GM21737 (cell line): ENCODE measurements at regions not wholly inside any gene's neighbourhood (a gene's known extent, or its start where the extent isn't known, plus 50 kb on each side); places are given as distances from the start of the nearest gene placed in this dataset.

Experiments used
- ATAC-seq: cut with Tn5 transposase; IDR thresholded peaks from one replicate; pipeline ENCODE4 v1.9.1; 2021; ENCODE audit warnings: mild to moderate bottlenecking, moderate library complexity; ENCODE audit not compliant: unreplicated experiment

DNA sequence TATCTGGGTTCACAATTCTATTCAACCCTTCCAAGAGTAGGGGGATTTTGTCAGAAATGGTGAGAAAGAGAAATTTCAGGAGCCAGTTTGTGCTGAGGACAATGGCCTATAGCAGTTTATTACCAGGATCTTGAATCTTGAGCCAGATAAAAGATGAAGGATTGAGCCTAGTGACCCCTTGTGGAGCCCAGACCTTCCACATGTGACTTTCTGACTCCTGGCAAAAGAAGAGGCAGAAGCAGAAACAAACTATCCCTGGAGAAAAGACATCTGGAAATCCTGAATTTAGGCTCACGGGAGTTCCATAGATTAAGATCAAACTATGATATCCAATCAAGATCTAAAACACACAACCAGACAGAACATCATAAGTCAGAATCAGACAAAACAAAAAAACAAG lies 60.9 kb upstream of the CHRM2 start:
- ATAC-seq = no peak

DNA sequence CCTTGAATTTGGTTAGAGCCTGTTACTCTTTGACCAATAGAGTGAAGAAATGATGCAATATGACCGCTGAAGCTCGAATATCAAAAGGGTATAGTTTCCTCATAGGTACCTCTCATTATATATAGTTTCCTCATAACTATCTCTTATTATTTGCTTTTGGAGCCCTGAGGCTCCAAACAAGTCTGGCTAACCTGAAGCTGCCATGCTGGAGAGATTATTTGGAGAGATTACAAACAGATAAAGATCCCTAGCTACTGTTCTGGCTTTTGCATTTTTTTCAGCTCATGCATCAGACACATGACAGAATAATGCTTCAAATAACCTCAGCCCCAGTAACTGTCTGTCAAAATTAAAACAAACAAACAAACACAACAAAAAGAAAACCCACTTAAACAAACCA lies 65.4 kb upstream of the CHRM2 start:
- ATAC-seq = no peak

DNA sequence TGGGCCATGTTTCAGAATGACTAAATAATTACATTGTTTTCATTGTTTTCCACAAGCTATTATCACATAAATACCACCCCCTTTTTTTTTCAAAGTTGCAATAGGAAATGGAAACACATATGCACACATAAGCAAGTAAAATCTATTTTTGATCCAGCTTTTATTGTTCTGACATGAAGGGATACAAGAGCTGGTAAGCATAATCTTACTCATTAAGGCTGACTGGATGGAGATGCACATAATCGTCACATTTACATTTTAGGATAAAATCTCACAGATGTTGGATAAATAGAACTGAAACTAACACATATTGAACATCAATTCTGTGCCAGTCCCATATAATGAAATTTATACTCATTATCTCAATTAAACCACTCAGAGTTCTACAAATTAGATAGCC lies 84.5 kb upstream of the CHRM2 start:
- ATAC-seq = no peak

DNA sequence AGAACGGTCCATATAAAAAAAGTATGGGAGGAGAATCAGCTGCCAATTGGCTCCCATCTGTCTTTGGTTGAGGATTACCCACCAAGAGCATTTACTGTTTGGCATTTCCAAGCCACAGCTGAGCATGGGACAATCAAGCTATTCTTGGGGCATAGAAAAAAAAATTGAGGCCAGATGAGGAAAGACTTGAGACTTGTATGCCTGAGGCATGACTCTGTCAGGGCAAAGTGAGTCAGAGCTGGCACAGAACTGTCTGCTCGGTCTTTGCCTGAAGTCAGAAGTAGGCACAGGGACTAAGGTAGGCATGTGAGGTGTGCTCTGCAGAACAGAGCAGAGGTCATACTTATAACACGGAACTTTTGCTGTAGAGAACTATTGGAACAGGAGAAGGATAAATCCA lies 126.5 kb upstream of the CHRM2 start:
- no peak for ATAC-seq

DNA sequence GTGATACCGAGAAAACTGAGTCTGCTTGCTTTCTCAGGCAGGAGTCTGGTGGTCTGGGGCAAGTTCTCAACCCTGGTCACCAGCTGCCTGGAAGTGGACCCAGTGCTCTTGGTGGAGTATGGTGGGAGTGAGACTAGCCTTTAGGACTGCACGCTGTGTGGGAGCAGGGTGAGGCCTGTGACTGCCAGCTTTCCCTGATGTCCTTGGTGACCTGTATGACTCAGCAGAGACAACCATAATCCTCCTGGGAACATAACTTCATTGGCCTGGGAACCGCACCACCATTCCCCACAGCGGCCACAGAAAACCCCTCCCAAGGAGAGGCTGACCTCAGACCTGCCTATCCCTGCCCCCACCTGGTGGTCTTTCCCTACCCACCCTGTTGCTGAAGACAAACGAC lies 139.5 kb upstream of the CHRM2 start:
- no peak for ATAC-seq

DNA sequence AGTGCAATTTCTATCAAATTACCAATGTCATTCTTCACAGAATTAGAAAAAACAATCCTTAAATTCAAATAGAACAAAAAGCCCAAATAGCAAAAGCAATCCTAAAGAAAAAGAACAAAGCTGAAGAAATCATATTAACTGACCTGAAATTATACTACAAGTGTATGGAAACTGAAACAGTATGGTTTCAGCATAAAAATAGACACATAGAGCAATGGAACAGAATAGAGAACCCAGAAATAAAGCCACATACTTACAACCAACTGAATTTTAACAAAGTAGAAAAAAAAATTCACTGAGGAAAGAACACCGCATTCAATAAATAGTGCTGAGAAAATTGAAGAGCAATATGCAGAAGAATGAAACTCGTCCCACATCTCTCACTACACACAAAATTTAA lies 142.0 kb upstream of the CHRM2 start:
- no peak for ATAC-seq

DNA sequence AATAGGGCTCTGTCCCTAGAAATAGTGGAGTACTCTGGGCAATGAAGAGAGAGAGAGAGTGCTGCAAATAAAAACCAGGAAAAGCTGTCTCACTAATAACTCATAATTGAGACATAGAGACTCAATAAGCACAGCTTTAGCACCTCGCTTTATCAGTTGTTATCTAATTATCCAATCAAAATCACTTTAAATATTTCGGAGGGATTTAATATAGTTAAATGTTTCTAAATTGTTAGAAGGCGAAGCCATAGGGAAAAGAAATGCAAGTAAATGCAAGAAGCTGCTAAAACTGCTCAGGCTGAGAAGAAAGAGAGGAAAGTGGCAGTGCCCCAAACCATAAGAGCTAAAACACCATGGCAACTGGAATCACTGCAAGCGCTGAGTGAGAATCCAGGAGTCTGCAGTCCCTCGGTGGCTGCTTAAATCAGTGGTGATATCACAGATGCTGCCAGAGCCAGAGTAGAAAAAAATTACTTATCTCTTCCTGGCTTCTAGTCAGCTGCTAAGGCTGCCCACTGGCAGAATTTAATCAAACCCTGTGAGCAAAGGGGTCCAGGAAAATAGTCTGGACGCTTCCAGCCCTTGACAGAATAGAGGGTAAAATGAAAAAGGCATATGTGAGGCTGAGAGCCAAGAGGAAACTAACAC lies 150.4 kb upstream of the CHRM2 start:
- no peak for ATAC-seq

DNA sequence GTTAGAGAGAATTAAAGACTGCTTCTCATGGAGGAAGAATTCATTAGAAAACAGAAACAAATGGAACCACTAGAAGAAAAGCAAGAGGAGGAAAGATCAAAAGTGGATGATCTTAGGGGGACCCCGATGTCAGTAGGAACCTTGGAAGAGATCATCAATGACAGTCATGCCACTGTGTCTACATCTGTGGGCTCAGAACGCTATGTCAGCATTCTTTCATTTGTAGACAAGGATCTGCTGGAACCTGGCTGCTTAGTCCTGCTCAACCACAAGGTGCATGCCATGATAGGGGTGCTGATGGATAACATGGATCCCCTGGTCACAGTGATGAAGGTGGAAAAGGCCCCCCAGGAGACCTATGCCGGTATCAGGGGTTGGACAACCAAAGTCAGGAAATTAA lies 154.4 kb upstream of the CHRM2 start:
- ATAC-seq = no peak

DNA sequence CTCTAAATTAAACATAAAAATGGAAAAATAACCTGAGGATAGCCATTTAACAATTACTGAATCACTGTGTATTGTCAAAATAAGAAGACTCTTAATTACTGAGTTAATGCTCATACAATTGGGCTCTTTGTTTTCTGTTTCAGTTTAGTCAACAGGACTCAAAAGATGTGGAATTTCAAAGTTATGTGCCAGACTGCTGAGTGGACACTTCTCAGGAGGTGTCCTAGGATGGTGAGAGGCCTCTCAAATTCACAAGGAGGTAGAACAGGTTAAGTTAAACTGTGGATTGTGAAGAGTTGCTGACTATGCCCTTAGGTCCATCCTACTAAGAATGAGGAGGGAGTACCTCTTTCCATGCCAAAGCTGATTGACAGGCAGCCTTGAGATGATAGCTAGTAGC lies 157.7 kb upstream of the CHRM2 start:
- ATAC-seq = no peak

DNA sequence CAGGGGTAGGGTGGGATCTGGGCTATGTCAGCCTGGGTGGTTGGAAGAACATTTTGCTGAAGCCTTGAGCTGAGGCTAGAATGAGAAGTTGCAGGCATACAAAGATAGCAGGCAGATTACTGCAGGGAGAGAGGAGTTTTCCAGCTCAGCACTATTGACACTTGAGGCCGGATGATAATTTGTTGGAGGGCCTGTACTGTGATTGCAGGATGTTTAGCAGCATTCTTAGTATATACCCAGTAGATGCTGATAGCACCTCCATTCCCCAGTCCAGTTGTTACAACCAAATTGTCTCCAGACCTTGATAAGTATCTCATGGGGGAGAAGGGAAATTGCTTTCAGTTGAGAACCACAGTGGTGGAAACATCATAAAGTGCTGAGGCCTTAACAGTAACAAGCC lies 158.6 kb upstream of the CHRM2 start:
- ATAC-seq = no peak

DNA sequence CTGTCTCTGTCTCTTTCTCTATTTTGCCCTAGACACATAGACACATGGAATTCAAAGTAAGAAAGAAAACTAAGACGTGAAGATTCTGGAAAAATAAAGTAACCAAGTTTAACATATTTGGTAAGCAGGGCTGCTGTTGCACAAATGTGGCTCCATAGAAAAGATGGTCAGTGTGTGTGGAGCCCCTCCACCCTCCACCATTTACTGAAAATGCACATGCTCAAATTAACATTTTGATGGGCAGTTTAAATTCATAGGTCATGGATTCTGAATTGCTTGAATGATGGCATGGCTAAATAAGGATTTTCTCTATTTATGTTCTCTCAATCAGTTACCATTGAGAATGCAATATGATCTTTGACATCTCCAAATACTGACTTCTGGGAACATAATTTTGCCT lies 165.5 kb upstream of the CHRM2 start:
- ATAC-seq = no peak

DNA sequence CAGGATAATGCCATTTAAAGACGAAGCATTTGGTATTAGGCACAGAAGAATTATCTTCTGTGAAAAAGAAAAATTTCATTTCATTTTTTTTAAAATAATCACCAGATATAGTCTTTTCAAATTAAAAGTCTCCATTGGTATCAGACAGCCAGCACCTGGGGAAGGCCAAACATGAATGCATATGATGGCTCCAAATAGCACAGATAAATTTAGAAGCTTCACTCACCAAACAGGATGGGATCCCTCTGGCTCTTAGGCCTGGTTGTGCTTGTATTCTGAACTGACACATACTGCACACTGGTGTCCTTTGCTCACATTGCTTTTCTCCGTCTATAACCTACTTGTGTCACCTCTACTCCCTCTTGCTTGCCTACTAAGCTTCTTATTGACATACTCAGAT lies 169.5 kb upstream of the CHRM2 start:
- no peak for ATAC-seq

DNA sequence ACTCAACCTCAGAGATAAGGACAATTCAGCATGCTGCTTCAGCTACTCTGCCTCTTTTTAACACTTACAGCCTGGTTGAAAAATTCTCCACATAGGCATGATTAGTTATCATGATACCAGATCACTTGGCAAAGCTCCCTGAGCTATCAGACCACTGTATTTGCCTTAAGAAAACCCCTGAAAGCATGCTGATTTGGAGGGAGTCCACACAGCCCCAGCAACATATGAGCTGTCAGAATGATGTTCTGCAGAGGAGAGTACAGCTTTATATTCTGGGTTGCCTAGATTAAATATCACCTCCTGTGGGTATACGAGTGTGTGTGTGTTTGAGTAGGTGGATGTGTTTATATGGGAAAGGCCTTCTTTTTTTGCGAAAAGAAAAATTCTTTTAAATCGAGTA lies 170.2 kb upstream of the CHRM2 start:
- ATAC-seq = no peak

DNA sequence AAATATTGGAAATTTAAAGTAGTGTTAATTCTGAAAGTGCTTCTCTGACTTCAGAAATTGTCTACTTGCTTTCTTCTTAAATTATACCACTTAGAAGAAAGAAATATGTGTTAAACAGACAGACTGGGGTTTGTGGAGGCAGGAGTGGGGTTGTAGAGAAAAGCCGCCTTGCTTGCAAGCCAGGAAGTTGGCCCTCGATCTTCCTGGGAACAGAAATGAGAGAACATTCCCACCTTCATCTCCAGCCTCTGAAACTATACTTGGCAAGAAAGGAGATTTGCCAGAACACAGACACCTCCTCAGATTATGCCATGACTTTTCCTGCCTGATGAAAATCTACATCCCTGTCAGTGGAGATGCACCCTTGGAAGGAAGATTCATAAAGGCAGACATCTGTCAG lies 171.2 kb upstream of the CHRM2 start:
- ATAC-seq = no peak

DNA sequence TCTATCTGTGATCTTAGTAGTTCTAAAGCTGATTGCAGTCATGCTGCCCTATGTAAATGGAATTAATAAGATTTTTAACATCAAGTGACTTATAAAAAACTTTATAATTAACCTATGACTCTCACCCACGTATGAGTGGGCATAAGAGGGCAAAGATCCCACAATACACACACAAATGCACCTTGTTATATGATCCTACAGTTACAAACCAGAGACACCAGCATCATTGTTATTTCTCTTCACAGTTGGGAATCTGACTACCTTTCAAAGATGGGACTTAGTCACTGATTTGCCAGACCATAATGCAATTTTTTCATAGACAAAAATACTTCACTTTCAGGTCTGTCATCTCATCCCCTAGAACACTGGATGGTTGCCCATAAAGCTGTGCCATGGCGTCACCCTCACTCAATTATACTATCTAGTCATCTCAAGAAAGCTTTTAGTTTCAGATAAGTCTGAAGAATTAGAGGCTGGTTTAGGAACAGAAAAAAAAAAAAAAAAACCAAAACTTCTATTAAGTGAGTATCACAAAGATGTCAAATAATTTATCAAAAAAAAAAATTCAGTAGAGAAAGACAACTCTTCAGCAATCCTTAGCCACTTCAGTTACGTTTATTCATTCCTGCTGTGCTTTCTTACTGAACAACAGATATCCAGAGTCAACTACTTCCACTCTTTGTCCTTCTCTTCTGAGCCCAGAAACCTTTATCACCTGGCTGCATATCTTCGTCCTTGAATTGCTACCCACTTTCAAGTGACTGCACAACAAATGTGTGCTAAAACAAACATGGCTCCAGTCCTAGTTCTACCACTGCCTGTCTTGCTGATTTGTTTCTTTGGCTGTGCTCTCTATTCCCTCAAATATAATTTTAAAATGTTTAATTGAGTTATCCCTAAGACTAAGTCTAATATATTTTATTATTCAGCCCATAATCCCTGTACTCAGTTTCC lies 175.0 kb upstream of the CHRM2 start:
- ATAC-seq = no peak

DNA sequence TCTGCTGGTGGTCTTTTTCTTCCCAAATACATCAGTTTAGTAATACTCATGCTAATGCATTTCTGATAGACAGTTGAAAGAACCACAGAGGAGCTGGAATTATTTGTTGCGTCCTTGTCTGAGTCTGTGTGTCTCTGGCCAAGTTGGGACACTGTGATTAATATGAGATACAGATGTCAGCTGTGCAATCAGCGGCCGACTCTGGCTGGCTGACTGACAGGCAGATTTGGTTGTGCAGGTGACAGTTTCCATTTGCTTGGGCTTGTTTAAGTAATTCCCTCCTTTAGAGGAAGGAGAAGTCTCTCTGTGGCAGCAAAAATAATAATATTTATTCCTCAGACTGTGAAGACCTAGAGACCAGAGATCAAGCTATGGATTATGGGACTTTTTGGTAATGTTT lies 176.2 kb upstream of the CHRM2 start:
- ATAC-seq = no peak

DNA sequence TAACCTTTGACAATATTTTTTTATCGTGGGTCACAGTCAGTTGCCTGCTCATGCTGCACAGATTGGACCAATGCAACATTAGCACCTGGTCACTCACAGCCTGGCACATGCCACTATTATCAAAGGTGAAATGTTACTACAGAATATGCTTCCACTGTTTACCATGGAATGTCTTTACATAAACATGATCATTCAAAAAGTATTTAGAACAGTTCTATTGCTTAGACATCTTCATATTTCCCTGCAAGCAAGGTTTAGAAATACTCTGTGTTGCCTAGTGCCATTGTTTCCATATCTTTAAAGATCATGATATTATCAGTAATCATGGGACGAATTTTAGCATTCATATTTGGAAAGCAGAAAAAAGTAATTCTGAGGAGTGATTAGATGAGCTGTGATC lies 179.9 kb upstream of the CHRM2 start:
- no peak for ATAC-seq

DNA sequence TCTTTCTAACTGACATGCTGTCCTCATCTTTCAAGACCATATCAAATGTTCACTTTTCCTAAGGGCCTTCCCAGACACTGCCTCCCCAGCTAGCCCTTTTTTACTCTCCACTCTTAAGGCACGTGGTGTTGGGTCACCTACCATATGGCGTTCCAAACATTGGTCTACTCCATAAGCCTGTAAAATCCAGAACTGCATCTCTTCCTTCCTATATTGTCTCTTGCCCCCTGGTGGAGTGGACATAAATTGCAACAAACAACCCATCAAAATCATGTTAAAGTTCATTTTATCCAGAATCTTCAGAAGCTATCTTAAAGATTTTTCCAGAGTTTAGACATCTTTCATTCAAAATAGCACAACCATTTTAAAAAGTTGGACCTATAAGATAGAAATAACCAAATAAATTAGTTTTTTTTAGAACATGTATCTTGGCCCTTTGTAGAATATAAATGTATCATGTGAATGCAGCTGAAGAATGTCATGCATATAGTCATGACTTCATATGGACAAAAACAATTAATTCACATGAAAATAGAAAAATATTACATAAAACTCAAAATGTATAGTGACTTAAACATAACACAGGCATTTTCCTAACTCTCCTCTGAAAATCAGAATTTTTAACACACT lies 180.6 kb upstream of the CHRM2 start:
- no peak for ATAC-seq

DNA sequence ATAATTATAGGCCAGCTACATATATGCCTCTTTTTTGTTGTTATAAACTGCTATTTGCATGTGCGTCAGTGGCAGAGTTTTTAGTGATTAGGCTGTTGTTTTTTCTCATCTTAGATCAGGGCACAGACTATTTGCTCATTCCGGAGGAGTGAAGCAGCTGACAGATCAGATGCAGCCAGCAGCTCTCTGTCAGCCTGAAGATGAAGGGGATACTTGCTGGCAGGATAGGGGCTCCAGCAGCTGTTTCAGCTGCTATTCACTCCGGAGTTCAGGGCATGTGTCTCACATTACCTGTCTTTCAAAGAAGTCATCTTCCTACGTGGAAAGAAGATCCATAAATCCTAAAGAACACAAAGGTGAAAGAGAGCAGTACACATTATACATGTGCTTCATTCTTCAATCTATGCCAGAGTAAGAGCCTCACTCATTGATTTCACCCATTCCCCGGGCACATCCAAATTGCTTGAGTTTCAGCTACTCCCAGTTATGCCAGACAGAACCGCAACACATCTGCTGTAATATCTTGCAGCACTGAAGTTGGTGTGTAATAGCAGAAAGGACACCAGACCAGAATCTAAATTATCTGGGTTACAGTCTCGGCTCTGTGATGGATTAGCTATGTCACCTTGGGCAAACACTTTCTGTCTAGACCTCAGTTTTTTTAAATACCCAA lies 182.8 kb upstream of the CHRM2 start:
- ATAC-seq = no peak

DNA sequence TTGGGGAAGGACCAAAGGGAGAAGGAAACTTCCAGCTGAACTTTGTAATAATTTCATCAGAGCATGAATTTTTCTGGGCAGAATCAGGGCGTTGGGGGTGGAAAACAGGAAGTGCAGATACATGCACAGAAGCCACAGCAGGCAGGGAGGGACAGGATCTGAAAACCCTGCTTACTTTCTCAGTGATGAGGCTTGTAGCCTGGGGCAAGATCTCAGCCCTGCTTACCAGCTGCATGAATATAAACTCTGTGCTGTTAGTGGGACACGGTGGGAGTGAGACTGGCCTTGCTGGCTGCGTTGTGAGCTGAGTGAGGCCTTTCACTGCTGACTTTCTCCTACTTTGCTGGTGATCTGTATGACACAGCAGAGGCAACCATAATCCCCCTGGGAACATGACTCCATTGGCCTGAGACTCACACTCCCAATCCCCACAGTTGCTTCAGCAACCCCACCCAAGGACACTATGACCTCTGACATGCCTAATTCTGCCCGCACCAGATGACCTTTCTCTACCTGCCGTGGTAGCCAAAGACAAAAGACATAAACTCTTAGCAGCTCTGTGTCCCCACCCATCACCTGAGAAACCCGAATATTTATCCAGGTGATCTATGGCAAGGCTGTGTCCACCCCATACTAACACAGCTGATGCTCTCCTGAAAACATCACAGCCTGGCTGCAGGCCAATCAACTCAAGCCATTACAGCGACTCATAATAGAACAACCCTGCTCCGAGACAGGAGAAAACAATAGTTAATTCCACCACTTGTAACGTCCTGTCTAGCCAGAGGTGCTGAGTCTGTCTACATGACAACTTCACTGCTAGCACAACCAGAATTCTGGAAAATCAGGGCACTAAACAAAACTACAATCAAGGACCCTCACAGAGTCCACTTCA lies 190.7 kb upstream of the CHRM2 start:
- ATAC-seq = no peak

DNA sequence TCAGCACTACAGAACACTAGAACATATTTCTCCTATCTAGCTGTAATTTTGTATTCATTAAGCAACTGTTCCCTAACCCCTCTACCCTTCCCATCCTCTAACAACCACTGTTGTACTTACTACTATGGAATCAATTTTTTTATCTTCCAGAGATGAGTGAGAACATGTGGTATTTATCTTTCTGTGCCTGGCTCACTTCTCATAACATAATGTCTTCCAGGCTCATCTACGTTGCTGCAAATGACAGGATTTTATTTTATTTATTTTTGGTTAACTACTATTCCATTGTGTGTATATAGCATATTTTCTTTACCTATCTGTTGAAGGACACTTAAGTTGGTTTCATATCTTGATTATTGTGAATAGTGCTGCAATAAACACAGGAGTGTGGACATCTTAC lies 200.9 kb upstream of the CHRM2 start:
- ATAC-seq = no peak
